ENCODE measurements at regions not wholly inside any gene's neighbourhood (a gene's known extent, or its start where the extent isn't known, plus 50 kb on each side); places are given as distances from the start of the nearest gene placed in this dataset.

DNA sequence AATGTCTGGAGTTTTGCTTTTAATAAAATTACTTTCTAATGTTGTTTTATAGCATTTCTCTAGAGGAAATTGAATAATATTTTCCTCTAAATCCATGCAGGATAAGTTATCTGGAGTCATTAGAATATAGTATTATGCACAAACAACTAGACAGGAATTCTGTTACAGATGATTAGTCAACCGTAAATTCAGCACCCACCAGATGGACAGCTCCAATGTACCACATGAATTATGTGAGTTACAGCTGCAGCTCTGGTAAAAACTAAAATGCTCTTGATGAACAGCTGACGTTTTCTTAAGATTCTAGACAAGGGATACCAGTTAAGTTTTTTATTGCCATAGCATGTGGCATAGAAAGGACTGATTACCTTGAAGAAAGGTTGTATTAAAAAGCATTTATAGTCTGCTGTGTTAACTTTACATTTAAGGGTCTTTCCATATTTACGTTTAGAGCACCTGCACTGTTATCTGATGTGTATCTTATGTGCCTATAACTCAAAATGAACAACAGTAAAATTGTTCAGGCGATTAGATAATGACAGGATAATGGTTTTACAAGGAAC lies 321.4 kb upstream of the LRFN5 start:
- no peaks in the 10 kb centered on the region for H3K9me3 Mint-ChIP-seq
- H3K27me3 Mint-ChIP-seq (ENCODE audit: low read depth): no peaks in the 10 kb centered on the region
- no peaks in the 10 kb centered on the region for H3K4me1 Mint-ChIP-seq
- peak; percentile 60 for DNase-seq (ENCODE audit: low read depth, low spot score)
- no peak overlapping the region for H3K27ac Mint-ChIP-seq (ENCODE audit: unreplicated experiment)
- TF ChIP-seq CTCF (conservative IDR thresholded peaks at IDR 0.05): no peak
- H3K4me3 Mint-ChIP-seq: no peak overlapping the region
- no peaks in the 10 kb centered on the region for H3K36me3 Mint-ChIP-seq (ENCODE audit: low read depth)

GRCh38 chr14:41280745-41281144 lies 325.9 kb upstream of the LRFN5 start:
- peaks cover 12% of the 10 kb centered on the region for H3K9me3 Mint-ChIP-seq
- H3K4me1 Mint-ChIP-seq: no peaks in the 10 kb centered on the region
- no peak overlapping the region for H3K4me3 Mint-ChIP-seq
- H3K27ac Mint-ChIP-seq (ENCODE audit: unreplicated experiment): no peak overlapping the region
- peak; percentile 69 for TF ChIP-seq CTCF (conservative IDR thresholded peaks at IDR 0.05)
- no peaks in the 10 kb centered on the region for H3K27me3 Mint-ChIP-seq (ENCODE audit: low read depth)
- no peaks in the 10 kb centered on the region for H3K36me3 Mint-ChIP-seq (ENCODE audit: low read depth)
- DNase-seq (ENCODE audit: low read depth, low spot score): no peak

- Mint-ChIP-seq H3K4me1 (no peaks in the 10 kb centered on the region), H3K27ac (ENCODE audit: unreplicated experiment) (no peak overlapping the region), H3K9me3 (peaks cover 12% of the 10 kb centered on the region), H3K27me3 (ENCODE audit: low read depth) (no peaks in the 10 kb centered on the region), H3K4me3 (no peak overlapping the region), H3K36me3 (ENCODE audit: low read depth) (no peaks in the 10 kb centered on the region)
- TF ChIP-seq CTCF (conservative IDR thresholded peaks at IDR 0.05): no peak
- no peak for DNase-seq (ENCODE audit: low read depth, low spot score)
Measured at GRCh38 chr14:41277450-41277849, 329.2 kb upstream of the LRFN5 start.

- Mint-ChIP-seq H3K4me3 (no peak overlapping the region), H3K27ac (ENCODE audit: unreplicated experiment) (no peak overlapping the region), H3K27me3 (ENCODE audit: low read depth) (peaks cover 2% of the 10 kb centered on the region), H3K4me1 (no peaks in the 10 kb centered on the region), H3K9me3 (peaks cover 2% of the 10 kb centered on the region), H3K36me3 (ENCODE audit: low read depth) (no peaks in the 10 kb centered on the region)
- DNase-seq (ENCODE audit: low read depth, low spot score): no peak
- TF ChIP-seq CTCF (conservative IDR thresholded peaks at IDR 0.05): no peak
Measured at GRCh38 chr14:41257476-41257875, 349.2 kb upstream of the LRFN5 start.

GRCh38 chr14:41235466-41235865 lies 371.2 kb upstream of the LRFN5 start:
- peaks cover 13% of the 10 kb centered on the region for H3K36me3 Mint-ChIP-seq (ENCODE audit: low read depth)
- no peak overlapping the region for H3K4me3 Mint-ChIP-seq
- no peak for TF ChIP-seq CTCF (conservative IDR thresholded peaks at IDR 0.05)
- DNase-seq (ENCODE audit: low read depth, low spot score): no peak
- H3K27me3 Mint-ChIP-seq (ENCODE audit: low read depth): no peaks in the 10 kb centered on the region
- H3K9me3 Mint-ChIP-seq: peaks cover 20% of the 10 kb centered on the region
- H3K4me1 Mint-ChIP-seq: no peaks in the 10 kb centered on the region
- no peak overlapping the region for H3K27ac Mint-ChIP-seq (ENCODE audit: unreplicated experiment)

All from neural crest cell (in vitro differentiated cells).